Keratinocyte (primary cell): ENCODE measurements at regions not wholly inside any gene's neighbourhood (a gene's known extent, or its start where the extent isn't known, plus 50 kb on each side); places are given as distances from the start of the nearest gene placed in this dataset.

ENCODE experiments used
- DNase-seq: peaks from one replicate; pipeline ENCODE4 v3.0.0-alpha.2; 2011; ENCODE audit warnings: low read depth, missing footprints, low spot score
- FAIRE-seq: peaks from 2 replicates; lab custom pipeline; 2011; peaks lifted over from hg19 to GRCh38; lab: Jason Lieb, UNC
- H2AFZ ChIP-seq: 2 replicates; pipeline ENCODE4 v1.6.0; 2012; ENCODE audit warnings: low read length, control low read depth, inconsistent platforms; ENCODE audit not compliant: control insufficient read depth
- H3K27ac ChIP-seq: 2 replicates; pipeline ENCODE4 v1.5.1; 2011; ENCODE audit warnings: low read length; ENCODE audit not compliant: control insufficient read depth, insufficient read depth
- H3K27me3 ChIP-seq: 3 replicates; pipeline ENCODE4 v1.6.0; 2011; ENCODE audit warnings: low read length; ENCODE audit not compliant: control insufficient read depth, insufficient read depth; ENCODE audit errors: extremely low read depth
- H3K36me3 ChIP-seq, 2 experiments: 2 replicates in 1 of 2; 3 replicates in 1 of 2; pipeline ENCODE4 v1.5.1; 2011; ENCODE audit warnings: low read length in 2 of 2, mild to moderate bottlenecking in 1 of 2; ENCODE audit not compliant: control insufficient read depth in 2 of 2, insufficient read depth in 2 of 2; ENCODE audit errors: extremely low read depth in 1 of 2
- H3K4me1 ChIP-seq: 3 replicates; pipeline ENCODE4 v1.5.1; 2011; ENCODE audit warnings: low read length; ENCODE audit not compliant: control insufficient read depth, insufficient read depth; ENCODE audit errors: extremely low read depth
- H3K4me2 ChIP-seq: 3 replicates; pipeline ENCODE4 v1.6.0; 2011; ENCODE audit warnings: low read depth, low read length; ENCODE audit not compliant: control insufficient read depth, insufficient read depth; ENCODE audit errors: extremely low read depth
- H3K4me3 ChIP-seq, 3 experiments: fragments of 200-600 bp in 1 of 3; sonication (generic) in 1 of 3; 2 replicates in 2 of 3; 3 replicates in 1 of 3; pipeline ENCODE4 v1.5.1; 2011 to 2016; ENCODE audit warnings: low read length in 3 of 3, mild to moderate bottlenecking in 3 of 3, control low read depth in 2 of 3, inconsistent platforms in 1 of 3, low read depth in 1 of 3, mixed read lengths in 1 of 3, mixed run types in 1 of 3, moderate library complexity in 1 of 3; ENCODE audit not compliant: control insufficient read depth in 2 of 3, insufficient read depth in 2 of 3; ENCODE audit errors: extremely low read depth in 1 of 3
- H3K79me2 ChIP-seq: 2 replicates; pipeline ENCODE4 v1.6.0; 2012; ENCODE audit warnings: low read length; ENCODE audit not compliant: control insufficient read depth, insufficient read depth
- H3K9ac ChIP-seq: 3 replicates; pipeline ENCODE4 v1.6.0; 2011; ENCODE audit warnings: low read length; ENCODE audit not compliant: control insufficient read depth, insufficient read depth; ENCODE audit errors: extremely low read depth
- H3K9me1 ChIP-seq: 3 replicates; pipeline ENCODE4 v1.6.0; 2011; ENCODE audit warnings: low read length; ENCODE audit not compliant: control insufficient read depth, insufficient read depth; ENCODE audit errors: extremely low read depth
- H3K9me3 ChIP-seq: 2 replicates; pipeline ENCODE4 v1.5.1; 2012; ENCODE audit warnings: low read depth, low read length; ENCODE audit not compliant: control insufficient read depth
- H4K20me1 ChIP-seq: 3 replicates; pipeline ENCODE4 v1.6.0; 2011; ENCODE audit warnings: low read length; ENCODE audit not compliant: control insufficient read depth, insufficient read depth; ENCODE audit errors: extremely low read depth
- EZH2 ChIP-seq: IDR thresholded peaks from one replicate; pipeline ENCODE4 v1.6.1; 2012; ENCODE audit warnings: inconsistent platforms, mild to moderate bottlenecking, low read length, moderate library complexity
- dilution Hi-C: fragments of 300-500 bp; cut with MboI; formaldehyde crosslinking; loops from one replicate; pipeline ENCODE4 v1.7.0; 2020; ENCODE audit warnings: low sequenced_read_pairs; ENCODE audit not compliant: extremely low pct_ligation_motif_present
- TF ChIP-seq, protein P1 (sequence below), 3 experiments: IDR thresholded peaks in 1 of 3; conservative IDR thresholded peaks in 1 of 3; optimal IDR thresholded peaks in 1 of 3; 2 replicates in 2 of 3; 3 replicates in 1 of 3; pipeline versions ENCODE3 to v1.5.1; 2011; ENCODE audit warnings: low read length in 3 of 3, mild to moderate bottlenecking in 3 of 3, moderate library complexity in 2 of 3, control low read depth in 1 of 3, inconsistent platforms in 1 of 3; ENCODE audit not compliant: insufficient read depth in 2 of 3; ENCODE audit errors: extremely low read depth in 1 of 3

- no peak for TF ChIP-seq EZH2
- TF ChIP-seq, protein P1, sequence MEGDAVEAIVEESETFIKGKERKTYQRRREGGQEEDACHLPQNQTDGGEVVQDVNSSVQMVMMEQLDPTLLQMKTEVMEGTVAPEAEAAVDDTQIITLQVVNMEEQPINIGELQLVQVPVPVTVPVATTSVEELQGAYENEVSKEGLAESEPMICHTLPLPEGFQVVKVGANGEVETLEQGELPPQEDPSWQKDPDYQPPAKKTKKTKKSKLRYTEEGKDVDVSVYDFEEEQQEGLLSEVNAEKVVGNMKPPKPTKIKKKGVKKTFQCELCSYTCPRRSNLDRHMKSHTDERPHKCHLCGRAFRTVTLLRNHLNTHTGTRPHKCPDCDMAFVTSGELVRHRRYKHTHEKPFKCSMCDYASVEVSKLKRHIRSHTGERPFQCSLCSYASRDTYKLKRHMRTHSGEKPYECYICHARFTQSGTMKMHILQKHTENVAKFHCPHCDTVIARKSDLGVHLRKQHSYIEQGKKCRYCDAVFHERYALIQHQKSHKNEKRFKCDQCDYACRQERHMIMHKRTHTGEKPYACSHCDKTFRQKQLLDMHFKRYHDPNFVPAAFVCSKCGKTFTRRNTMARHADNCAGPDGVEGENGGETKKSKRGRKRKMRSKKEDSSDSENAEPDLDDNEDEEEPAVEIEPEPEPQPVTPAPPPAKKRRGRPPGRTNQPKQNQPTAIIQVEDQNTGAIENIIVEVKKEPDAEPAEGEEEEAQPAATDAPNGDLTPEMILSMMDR (optimal IDR thresholded peaks at IDR 0.05 in 1 of 3, IDR thresholded peaks at IDR 0.05 in 1 of 3, conservative IDR thresholded peaks at IDR 0.05 in 1 of 3; ENCODE audit: extremely low read depth in 1 of 3, insufficient read depth in 2 of 3, low read length in 3 of 3) = no peak
- no peaks in the 10 kb centered on the region for H3K27me3 ChIP-seq
- H3K4me1 ChIP-seq = no peaks in the 10 kb centered on the region
- H4K20me1 ChIP-seq = no peaks in the 10 kb centered on the region
- H3K79me2 ChIP-seq = no peaks in the 10 kb centered on the region
- no peak overlapping the region for H3K9ac ChIP-seq
- no peaks in the 10 kb centered on the region for H3K9me3 ChIP-seq
- H3K4me2 ChIP-seq = no peak overlapping the region
- no peak for FAIRE-seq
- no peaks in the 10 kb centered on the region for H3K9me1 ChIP-seq
- no peak for DNase-seq
- H2AFZ ChIP-seq = no peak overlapping the region
- no peak overlapping the region for H3K4me3 ChIP-seq
- dilution Hi-C loops = no loop called here
- H3K27ac ChIP-seq = no peak overlapping the region
- H3K36me3 ChIP-seq = no peaks in the 10 kb centered on the region
Observed at GRCh38 chr20:54794874-54795273, 319.5 kb downstream of the DOK5 start.

GRCh38 chr20:54794110-54794509 lies 318.7 kb downstream of the DOK5 start:
- Histone ChIP-seq H3K27ac (no peak overlapping the region), H3K4me1 (no peaks in the 10 kb centered on the region), H4K20me1 (no peaks in the 10 kb centered on the region), H3K36me3 (no peaks in the 10 kb centered on the region), H3K27me3 (no peaks in the 10 kb centered on the region), H3K9ac (no peak overlapping the region), H3K4me3 (no peak overlapping the region), H2AFZ (no peak overlapping the region), H3K79me2 (no peaks in the 10 kb centered on the region), H3K9me1 (no peaks in the 10 kb centered on the region), H3K4me2 (no peak overlapping the region), H3K9me3 (no peaks in the 10 kb centered on the region)
- FAIRE-seq = no peak
- TF ChIP-seq, protein P1 (optimal IDR thresholded peaks at IDR 0.05 in 1 of 3, IDR thresholded peaks at IDR 0.05 in 1 of 3, conservative IDR thresholded peaks at IDR 0.05 in 1 of 3; ENCODE audit: extremely low read depth in 1 of 3, insufficient read depth in 2 of 3, low read length in 3 of 3) = no peak
- no peak for TF ChIP-seq EZH2
- no peak for DNase-seq
- dilution Hi-C loops = no loop called here
